Fibroblast of pulmonary artery (primary cell): ENCODE measurements at regions not wholly inside any gene's neighbourhood (a gene's known extent, or its start where the extent isn't known, plus 50 kb on each side); places are given as distances from the start of the nearest gene placed in this dataset.

Source experiments
- DNase-seq: peaks from one replicate; pipeline ENCODE4 v3.0.0-alpha.2; 2010; ENCODE audit warnings: low read depth
- H3K4me3 ChIP-seq: replicated peaks from 2 replicates; pipeline ENCODE4 v1.5.1; 2011; ENCODE audit warnings: low read depth, mild to moderate bottlenecking, control low read depth, low read length, moderate library complexity
- CTCF ChIP-seq: IDR thresholded peaks from 2 replicates; pipeline ENCODE4 v1.5.1; 2011; ENCODE audit warnings: mild to moderate bottlenecking, control low read depth, low read length, inconsistent platforms; ENCODE audit errors: missing control alignments

GRCh38 chr6:3571836-3572235, 115.0 kb upstream of the SLC22A23 start:
- DNase-seq = no peak
- H3K4me3 ChIP-seq = no peak overlapping the region
- TF ChIP-seq CTCF = no peak

GRCh38 chr6:3571250-3571681, 114.4 kb upstream of the SLC22A23 start:
- TF ChIP-seq CTCF = no peak

GRCh38 chr6:3569816-3570215, 113.0 kb upstream of the SLC22A23 start:
- no peak for TF ChIP-seq CTCF
- H3K4me3 ChIP-seq = no peak overlapping the region
- DNase-seq = no peak

More at GRCh38 chr6:3571250-3571681, 114.4 kb upstream of the SLC22A23 start:
- DNase-seq = peak; percentile 5
- no peak overlapping the region for H3K4me3 ChIP-seq

GRCh38 chr6:3568396-3569082, 111.7 kb upstream of the SLC22A23 start:
- peak; percentile 13 for DNase-seq
- TF ChIP-seq CTCF = no peak
- no peak overlapping the region for H3K4me3 ChIP-seq

- no peak for TF ChIP-seq CTCF
- DNase-seq = peak; percentile 24
- no peak overlapping the region for H3K4me3 ChIP-seq
These were observed 110.0 kb upstream of the SLC22A23 start for GRCh38 chr6:3566812-3567211.

- TF ChIP-seq CTCF = no peak
- H3K4me3 ChIP-seq = no peak overlapping the region
- no peak for DNase-seq
These were observed 108.4 kb upstream of the SLC22A23 start for GRCh38 chr6:3565291-3565690.

GRCh38 chr6:3561725-3562124, 104.9 kb upstream of the SLC22A23 start:
- DNase-seq = peak; percentile 42
- H3K4me3 ChIP-seq = no peak overlapping the region
- peak; percentile 22 for TF ChIP-seq CTCF
